A673 (cell line): ENCODE measurements at regions not wholly inside any gene's neighbourhood (a gene's known extent, or its start where the extent isn't known, plus 50 kb on each side); places are given as distances from the start of the nearest gene placed in this dataset.

Experiments used
- BruUV-seq: library from RNA; stranded (reverse); fragments of 400-500 nt; replicated peaks from 2 replicates; lab custom pipeline; 2021; lab: Mats Ljungman, UMichigan
- CTCF ChIA-PET: fragments of 300-600 bp; sonication (Branson Sonifier 250); formaldehyde crosslinking; loops from one replicate; lab custom pipeline; 2022; ENCODE audit warnings: antibody characterized with exemption; lab: Charles Lee
- POLR2A ChIA-PET: fragments of 300-600 bp; sonication (Branson Sonifier 250); formaldehyde crosslinking; loops from one replicate; lab custom pipeline; 2022; ENCODE audit warnings: antibody characterized with exemption; ENCODE audit not compliant: low non-redundant PET; lab: Charles Lee
- DNase-seq: peaks from one replicate; pipeline ENCODE4 v3.0.0-alpha.2; 2015; ENCODE audit warnings: low spot score
- H3K27ac ChIP-seq: fragments of 200-600 bp; sonication (generic); 2 replicates; pipeline ENCODE4 v1.5.1; 2016; ENCODE audit warnings: mixed run types, low read depth, mild to moderate bottlenecking, mixed read lengths, antibody characterized with exemption, low read length; ENCODE audit not compliant: poor library complexity, severe bottlenecking
- H3K27me3 ChIP-seq: fragments of 200-600 bp; sonication (generic); replicated peaks from 2 replicates; pipeline ENCODE4 v1.6.1; 2017; ENCODE audit warnings: mixed run types, low read depth, mild to moderate bottlenecking, mixed read lengths, antibody characterized with exemption, low read length; ENCODE audit not compliant: insufficient read depth, poor library complexity
- H3K36me3 ChIP-seq: fragments of 200-600 bp; sonication (generic); 2 replicates; pipeline ENCODE4 v1.6.1; 2016; ENCODE audit warnings: mixed run types, mild to moderate bottlenecking, mixed read lengths, antibody characterized with exemption, low read length; ENCODE audit not compliant: insufficient read depth, poor library complexity, severe bottlenecking
- H3K4me1 ChIP-seq: fragments of 200-600 bp; sonication (generic); 2 replicates; pipeline ENCODE4 v1.6.1; 2017; ENCODE audit warnings: mixed run types, mild to moderate bottlenecking, mixed read lengths, antibody characterized with exemption, low read length; ENCODE audit not compliant: insufficient read depth, poor library complexity, severe bottlenecking
- H3K4me3 ChIP-seq: fragments of 200-600 bp; sonication (generic); 2 replicates; pipeline ENCODE4 v1.5.1; 2016; ENCODE audit warnings: low read depth, mixed run types, mild to moderate bottlenecking, mixed read lengths, low read length; ENCODE audit not compliant: poor library complexity, severe bottlenecking
- H3K9me3 ChIP-seq: fragments of 200-600 bp; sonication (generic); 2 replicates; pipeline ENCODE4 v1.6.1; 2016; ENCODE audit warnings: mixed run types, low read depth, mild to moderate bottlenecking, mixed read lengths, antibody characterized with exemption, low read length; ENCODE audit not compliant: poor library complexity, severe bottlenecking
- EZH2 ChIP-seq: fragments of 200-600 bp; sonication (generic); IDR thresholded peaks from 2 replicates; pipeline ENCODE4 v1.6.1; 2017; ENCODE audit warnings: borderline replicate concordance, low read depth, mild to moderate bottlenecking, mixed read lengths, antibody characterized with exemption, low read length; ENCODE audit not compliant: poor library complexity, severe bottlenecking
- intact Hi-C: fragments of 100-400 bp; cut with micrococcal nuclease; formaldehyde crosslinking; loops from one replicate; pipeline ENCODE4 v1.10.0; 2022; ENCODE audit not compliant: unreplicated experiment
- TF ChIP-seq, protein P1 (sequence below): fragments of 300-800, 200-600 bp; sonication (generic); conservative IDR thresholded peaks from 2 replicates; pipeline ENCODE4 v1.5.1; 2017; ENCODE audit warnings: low read depth, mild to moderate bottlenecking, antibody characterized with exemption, low read length, moderate library complexity, mixed read lengths

DNA sequence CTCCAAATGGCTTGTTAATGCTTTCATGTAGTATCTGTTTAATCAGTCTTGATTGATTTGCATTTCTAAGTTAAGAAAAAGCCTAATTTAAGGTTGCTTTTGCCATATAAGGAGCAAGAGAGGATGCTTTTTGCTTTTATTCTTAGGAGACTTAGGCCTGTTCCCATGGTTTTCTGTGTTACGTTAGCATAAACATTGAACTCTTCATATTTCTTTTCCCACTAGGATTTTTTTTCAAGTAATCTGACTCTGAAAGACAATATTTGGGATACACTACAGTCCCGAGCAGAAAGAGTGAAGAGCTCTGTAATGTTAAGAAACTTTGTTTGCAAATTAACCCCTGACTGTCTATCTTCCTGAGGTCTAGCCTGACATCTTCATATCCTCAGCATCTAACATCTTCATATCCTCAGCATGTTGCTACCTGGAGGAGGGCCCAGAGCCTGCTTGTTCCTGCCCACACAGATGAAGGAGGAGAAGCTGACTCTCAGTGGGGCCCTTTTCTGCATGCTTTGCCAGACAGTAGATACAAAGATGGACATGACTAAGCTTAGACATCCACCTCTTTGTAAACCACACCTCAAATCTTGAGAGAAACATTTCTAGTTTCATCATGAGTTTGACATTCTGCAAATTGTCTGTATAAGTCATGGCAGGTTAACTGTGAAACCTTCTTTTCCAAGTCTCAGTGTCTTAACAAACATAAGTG lies 86.2 kb upstream of the COL6A5 start:
- BruUV-seq, result no TSS peak
- no peak for TF ChIP-seq EZH2
- TF ChIP-seq, protein P1, sequence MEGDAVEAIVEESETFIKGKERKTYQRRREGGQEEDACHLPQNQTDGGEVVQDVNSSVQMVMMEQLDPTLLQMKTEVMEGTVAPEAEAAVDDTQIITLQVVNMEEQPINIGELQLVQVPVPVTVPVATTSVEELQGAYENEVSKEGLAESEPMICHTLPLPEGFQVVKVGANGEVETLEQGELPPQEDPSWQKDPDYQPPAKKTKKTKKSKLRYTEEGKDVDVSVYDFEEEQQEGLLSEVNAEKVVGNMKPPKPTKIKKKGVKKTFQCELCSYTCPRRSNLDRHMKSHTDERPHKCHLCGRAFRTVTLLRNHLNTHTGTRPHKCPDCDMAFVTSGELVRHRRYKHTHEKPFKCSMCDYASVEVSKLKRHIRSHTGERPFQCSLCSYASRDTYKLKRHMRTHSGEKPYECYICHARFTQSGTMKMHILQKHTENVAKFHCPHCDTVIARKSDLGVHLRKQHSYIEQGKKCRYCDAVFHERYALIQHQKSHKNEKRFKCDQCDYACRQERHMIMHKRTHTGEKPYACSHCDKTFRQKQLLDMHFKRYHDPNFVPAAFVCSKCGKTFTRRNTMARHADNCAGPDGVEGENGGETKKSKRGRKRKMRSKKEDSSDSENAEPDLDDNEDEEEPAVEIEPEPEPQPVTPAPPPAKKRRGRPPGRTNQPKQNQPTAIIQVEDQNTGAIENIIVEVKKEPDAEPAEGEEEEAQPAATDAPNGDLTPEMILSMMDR, result no peak
- Histone ChIP-seq H3K36me3 (no peaks in the 10 kb centered on the region), H3K27ac (no peak overlapping the region), H3K4me3 (no peak overlapping the region), H3K9me3 (no peaks in the 10 kb centered on the region), H3K4me1 (no peaks in the 10 kb centered on the region), H3K27me3 (peaks cover 8% of the 10 kb centered on the region)
- CTCF ChIA-PET, result no interaction called here
- POLR2A ChIA-PET, result no interaction called here
- intact Hi-C loops, result no loop called here
- DNase-seq, result no peak

DNA sequence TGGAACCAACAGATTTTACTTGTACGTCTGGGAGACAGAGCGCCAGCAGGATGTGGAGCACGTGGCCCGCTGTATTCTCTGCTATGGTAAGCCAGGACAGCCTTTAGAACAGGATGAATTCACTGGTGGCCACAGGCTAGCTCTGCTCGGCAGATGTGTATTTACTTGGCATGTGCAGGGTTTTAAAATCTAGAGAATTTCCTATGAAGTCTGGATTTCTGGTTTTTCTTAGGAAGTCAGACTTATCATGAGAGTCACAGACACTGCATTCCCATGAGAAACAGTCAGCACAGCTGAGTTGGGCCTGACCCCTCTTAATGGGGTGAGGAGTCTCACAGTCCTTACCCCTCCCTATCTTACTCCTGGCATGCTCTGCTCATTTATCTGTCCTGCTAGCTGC lies 84.6 kb upstream of the COL6A5 start:
- Histone ChIP-seq H3K4me1 (no peaks in the 10 kb centered on the region), H3K27ac (no peak overlapping the region), H3K27me3 (peaks cover 8% of the 10 kb centered on the region), H3K4me3 (no peak overlapping the region), H3K9me3 (no peaks in the 10 kb centered on the region), H3K36me3 (no peaks in the 10 kb centered on the region)
- POLR2A ChIA-PET, result no interaction called here
- CTCF ChIA-PET, result no interaction called here
- TF ChIP-seq, protein P1, result no peak
- TF ChIP-seq EZH2, result no peak
- DNase-seq, result no peak
- intact Hi-C loops, result no loop called here
- BruUV-seq, result no TSS peak

DNA sequence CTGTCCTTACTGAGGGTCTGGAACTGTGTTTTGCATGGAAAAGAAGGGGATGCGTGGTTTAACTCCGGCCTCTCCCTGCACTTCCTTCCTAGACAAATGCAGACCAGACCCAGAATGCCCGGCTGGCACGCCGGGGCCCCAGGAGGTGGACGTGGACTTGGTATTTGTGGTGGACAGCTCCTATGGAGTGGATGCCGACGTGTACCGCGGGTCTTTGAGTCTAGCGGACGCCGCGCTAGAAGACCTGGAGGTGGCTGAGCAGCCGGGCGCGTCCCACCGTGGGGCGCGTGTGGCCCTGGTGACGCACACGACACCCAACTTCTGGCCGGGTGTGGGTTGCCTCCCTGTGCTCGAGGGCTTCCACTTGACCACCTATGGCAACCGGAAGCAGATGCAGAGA lies 81.8 kb upstream of the COL6A5 start:
- ChIA-PET CTCF (no interaction called here), POLR2A (no interaction called here)
- H3K27ac ChIP-seq, result no peak overlapping the region
- H3K4me3 ChIP-seq, result no peak overlapping the region
- H3K9me3 ChIP-seq, result no peaks in the 10 kb centered on the region
- intact Hi-C loops, result no loop called here
- H3K4me1 ChIP-seq, result no peaks in the 10 kb centered on the region
- H3K36me3 ChIP-seq, result no peaks in the 10 kb centered on the region
- TF ChIP-seq, protein P1, result no peak
- TF ChIP-seq EZH2, result no peak
- H3K27me3 ChIP-seq, result peaks cover 5% of the 10 kb centered on the region
- no TSS peak for BruUV-seq
- no peak for DNase-seq
